Omental fat pad (tissue), 3 donors: ENCODE measurements at regions not wholly inside any gene's neighbourhood (a gene's known extent, or its start where the extent isn't known, plus 50 kb on each side); places are given as distances from the start of the nearest gene placed in this dataset.
A peak's percentile ranks its signal among the peaks of the same experiment; 100 is the strongest.

Experiments used
- ATAC-seq: fragments of 150-250 bp; one replicate; pipeline ENCODE4 v1.9.1; 2016; ENCODE audit warnings: mild to moderate bottlenecking, moderate library complexity; ENCODE audit not compliant: low FRiP score
- DNase-seq: peaks from one replicate; pipeline ENCODE4 v3.0.0-alpha.2; 2019; ENCODE audit warnings: low spot score
- TF ChIP-seq, protein P1 (sequence below), 3 donors: fragments of 450-650 bp; IDR thresholded peaks; one replicate each; pipeline ENCODE4 v1.5.1; 2016 to 2017; ENCODE audit warnings: antibody characterized with exemption in 3 of 3, mild to moderate bottlenecking in 3 of 3, moderate library complexity in 2 of 3

DNA sequence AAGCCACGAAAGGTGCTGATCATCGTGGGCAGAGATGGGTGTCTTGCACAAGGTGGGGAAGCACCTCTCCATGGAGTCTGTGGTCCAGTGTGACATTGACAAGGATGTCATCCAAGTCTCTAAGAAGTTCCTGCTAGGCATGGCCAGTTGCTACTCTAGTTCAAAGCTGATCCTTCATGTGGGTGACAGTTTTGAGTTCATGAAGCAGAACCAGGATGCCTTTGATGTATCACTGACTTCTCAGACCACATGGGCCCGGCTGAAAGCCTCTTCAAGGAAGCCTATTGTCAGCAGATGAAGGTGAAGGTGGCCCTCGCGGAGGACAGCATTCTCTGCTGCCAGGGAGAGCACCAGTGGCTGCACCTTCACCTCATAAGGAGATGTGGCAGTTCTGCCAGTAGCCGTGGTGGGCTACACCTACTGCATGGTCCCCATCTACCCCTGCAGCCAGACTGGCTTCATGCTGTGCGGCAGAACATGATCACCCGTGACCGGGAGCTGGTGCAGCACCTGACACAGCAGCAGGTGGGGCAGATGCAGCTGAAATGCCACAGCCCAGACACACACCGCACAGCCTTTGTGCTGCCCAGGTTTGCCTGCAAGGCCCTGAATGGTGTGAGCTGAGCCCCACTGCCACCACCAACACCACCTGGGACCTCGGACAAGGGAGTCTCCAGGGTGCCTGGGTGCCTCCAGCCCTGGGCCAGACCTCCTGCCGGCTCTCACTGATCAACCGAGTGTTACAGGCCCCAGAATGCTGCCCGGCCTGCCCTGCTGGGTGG lies 75.0 kb upstream of the SULF2 start:
- DNase-seq (no peak), ATAC-seq (no peak)
- TF ChIP-seq, protein P1, sequence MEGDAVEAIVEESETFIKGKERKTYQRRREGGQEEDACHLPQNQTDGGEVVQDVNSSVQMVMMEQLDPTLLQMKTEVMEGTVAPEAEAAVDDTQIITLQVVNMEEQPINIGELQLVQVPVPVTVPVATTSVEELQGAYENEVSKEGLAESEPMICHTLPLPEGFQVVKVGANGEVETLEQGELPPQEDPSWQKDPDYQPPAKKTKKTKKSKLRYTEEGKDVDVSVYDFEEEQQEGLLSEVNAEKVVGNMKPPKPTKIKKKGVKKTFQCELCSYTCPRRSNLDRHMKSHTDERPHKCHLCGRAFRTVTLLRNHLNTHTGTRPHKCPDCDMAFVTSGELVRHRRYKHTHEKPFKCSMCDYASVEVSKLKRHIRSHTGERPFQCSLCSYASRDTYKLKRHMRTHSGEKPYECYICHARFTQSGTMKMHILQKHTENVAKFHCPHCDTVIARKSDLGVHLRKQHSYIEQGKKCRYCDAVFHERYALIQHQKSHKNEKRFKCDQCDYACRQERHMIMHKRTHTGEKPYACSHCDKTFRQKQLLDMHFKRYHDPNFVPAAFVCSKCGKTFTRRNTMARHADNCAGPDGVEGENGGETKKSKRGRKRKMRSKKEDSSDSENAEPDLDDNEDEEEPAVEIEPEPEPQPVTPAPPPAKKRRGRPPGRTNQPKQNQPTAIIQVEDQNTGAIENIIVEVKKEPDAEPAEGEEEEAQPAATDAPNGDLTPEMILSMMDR (IDR thresholded peaks at IDR 0.05) = no peak

DNA sequence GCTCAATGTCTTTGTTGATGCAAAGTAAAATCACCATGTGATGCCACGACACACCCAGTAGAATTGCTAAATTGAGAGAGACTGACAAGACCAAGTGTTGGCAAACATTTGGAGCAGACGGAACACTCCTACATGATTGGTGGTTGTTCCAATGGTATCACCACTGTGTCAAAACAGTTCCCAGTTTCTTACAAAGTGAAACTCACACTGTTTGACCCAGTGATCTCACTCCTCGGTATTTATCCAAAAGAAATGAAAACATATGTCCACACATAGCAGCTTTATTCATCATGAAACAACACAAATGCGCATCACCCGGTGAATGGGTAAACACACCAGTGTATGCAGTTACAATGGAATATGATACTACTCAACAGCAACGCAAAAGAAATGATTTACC lies 74.0 kb upstream of the SULF2 start:
- TF ChIP-seq, protein P1 (IDR thresholded peaks at IDR 0.05) = no peak
- DNase-seq (no peak), ATAC-seq (no peak)

DNA sequence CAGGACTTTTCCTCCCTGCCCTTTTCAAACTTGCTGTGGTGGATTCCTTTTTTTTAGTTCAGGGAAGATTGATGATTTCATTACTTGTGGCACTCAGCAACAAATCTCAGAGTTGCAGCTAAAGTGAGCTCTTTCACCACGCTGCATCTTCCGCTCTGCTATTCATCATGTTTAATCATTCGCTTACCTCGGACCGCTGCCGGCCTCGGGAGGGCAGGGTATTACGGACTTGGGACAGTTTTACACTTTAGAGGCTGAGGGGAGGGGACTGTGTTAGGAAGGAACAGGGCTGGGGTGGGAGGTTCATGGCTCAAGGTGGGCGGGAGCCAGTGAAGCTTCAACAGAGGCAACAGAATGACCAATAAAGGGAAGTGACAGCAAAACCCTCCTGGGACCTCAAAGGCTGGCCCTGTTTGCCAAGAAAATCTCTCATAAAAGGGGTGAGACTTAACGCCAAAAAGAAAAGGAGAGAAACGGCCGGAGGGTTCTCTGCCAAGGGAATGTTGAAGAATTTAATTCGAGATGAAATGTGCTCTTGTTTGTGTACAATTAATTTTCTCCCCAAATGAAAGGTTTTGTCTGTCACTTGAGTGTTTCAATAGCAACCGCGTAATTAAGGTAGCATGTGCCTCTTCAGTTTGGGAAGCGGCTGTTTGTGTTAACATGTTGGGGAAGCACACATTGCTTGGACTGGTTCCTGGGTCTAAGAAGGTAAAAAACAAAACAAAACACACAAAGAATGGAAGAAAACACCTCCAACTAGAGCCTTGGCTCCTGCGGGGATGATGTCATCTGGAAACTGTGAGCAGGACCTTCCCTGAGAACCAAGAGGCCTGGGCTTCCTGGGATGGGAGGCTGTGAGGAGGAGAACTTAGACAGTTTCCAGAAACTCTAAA lies 72.5 kb upstream of the SULF2 start:
- peak; percentile 71 for ATAC-seq
- no peak for DNase-seq
- TF ChIP-seq, protein P1 (IDR thresholded peaks at IDR 0.05) = no peak

DNA sequence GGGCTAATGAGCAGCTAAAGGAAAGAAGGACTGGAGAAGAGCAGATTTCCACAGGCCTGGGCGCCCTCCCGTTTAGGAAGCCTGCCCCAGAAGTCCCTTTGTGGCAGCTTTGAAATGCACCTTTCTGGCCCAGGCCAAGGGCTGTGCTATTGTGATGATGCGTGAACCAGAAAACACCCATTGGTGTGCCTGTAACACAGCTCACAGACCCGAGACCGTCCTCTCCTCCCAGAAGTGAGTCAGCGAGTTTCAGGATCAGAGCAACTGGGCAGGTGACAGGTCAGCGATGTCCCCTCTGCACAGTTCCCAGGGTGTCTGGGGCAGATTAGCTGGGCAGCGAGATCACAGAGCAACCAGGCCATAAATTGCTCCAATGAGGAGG lies 71.9 kb upstream of the SULF2 start:
- ATAC-seq (peak; percentile 61), DNase-seq (no peak)

DNA sequence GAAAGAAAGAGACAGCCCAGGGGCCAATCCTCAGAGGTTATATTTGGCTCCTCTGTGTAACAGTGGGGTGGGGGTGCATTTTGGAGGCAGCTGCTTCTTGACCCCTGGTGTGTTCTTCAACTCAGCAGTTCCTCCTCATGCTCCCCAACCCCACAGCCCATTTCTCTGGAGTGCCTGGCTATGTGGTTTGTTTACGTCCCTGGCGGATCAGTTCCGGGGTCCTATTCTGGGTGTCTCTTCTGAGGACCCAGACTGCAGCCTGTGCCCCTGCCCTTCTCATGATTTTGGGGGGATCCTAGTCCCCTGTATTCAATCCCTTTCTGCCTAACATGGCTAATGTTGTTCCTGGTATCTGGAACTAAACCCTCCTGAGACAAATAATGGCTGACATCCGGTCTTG lies 70.5 kb upstream of the SULF2 start:
- no peak for ATAC-seq
- TF ChIP-seq, protein P1 (IDR thresholded peaks at IDR 0.05) = no peak
- DNase-seq = no peak

More for the DNA sequence above, 71.9 kb upstream of the SULF2 start:
- TF ChIP-seq, protein P1 (IDR thresholded peaks at IDR 0.05) = no peak

DNA sequence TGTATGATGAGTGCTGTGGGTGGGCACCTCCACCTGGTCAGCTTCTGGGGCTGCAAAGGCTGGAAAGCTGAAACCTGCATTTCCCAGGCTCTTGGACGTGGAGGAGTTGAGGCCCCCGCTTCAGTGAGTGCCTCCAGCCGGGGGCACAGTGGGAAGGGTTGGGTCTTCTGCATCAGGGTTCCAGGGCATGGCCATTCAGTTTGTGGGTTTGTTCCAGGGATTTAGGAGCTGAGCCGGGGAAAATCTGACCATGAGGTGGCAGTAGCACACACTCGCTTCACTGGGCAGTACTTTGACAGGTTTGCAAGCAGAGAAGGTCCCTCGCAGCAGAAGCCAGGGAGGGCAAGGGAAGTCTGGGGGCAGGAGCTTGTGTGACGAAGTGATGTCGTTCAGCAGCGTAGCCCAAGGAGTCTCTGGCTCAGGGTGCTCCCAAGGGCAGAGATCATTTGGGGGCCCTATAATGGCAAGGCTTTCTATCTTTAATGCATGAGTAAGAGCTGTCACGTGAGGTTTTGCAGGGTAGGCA lies 69.5 kb upstream of the SULF2 start:
- ATAC-seq (no peak), DNase-seq (no peak)
- TF ChIP-seq, protein P1 (IDR thresholded peaks at IDR 0.05) = no peak
